NCI-H2081 treated with DMSO at 0.1 percent for 48 hours (cell line): ENCODE measurements at regions not wholly inside any gene's neighbourhood (a gene's known extent, or its start where the extent isn't known, plus 50 kb on each side); places are given as distances from the start of the nearest gene placed in this dataset.

Experiments
- DNase-seq: peaks from one replicate; lab custom pipeline; 2025; lab: John Stamatoyannopoulos, UW

- no peak for DNase-seq
Measured at GRCh38 chr21:19850157-19850556, 1148.1 kb upstream of the NCAM2 start.

- DNase-seq = no peak
Measured at GRCh38 chr21:19853061-19853460, 1145.1 kb upstream of the NCAM2 start.

- no peak for DNase-seq
Measured at GRCh38 chr21:19853709-19854575, 1144.3 kb upstream of the NCAM2 start.

GRCh38 chr21:19855522-19855921, 1142.7 kb upstream of the NCAM2 start:
- DNase-seq = no peak

- DNase-seq = peak; percentile 5
Measured at GRCh38 chr21:19864476-19864875, 1133.7 kb upstream of the NCAM2 start.

- DNase-seq = no peak
Measured at GRCh38 chr21:19870682-19871081, 1127.5 kb upstream of the NCAM2 start.

DNA sequence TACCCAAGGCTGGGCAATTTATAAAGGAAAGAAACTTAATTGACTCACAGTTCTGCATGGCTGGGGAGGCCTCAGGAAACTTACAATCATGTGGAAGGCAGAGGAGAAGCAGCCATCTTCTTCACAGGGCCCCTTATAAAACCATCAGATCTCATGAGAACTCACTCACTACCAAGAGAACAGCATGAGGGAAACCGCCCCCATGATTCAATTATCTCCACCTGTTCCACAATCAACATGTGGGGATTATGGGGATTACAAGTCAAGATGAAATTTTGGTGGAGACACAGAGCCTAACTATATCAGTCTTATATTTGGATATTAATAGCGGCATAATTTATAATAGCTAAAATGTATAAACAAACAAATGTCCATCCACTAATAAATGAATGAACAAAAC, 1123.7 kb upstream of the NCAM2 start:
- no peak for DNase-seq

- DNase-seq = no peak
Measured at GRCh38 chr21:19878133-19878532, 1120.1 kb upstream of the NCAM2 start.

DNA sequence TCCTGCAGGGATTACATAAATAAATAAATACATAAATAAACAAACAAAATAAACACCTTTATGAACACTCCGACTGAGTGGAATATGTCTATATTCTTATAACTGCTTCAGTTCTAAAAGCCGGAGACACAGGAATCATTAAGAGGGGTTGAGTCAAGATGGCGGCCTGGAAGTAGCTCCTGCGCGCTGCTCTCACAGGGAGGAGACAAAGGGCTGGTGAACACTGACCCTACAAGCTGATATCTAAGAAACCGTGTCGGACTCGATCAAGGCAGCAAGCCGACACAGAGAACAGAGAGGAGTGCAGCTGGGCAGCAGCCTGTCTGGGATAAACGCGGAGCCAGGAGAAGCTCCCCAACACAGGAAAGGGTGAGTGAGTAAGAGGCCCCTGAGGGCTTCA, 1098.6 kb upstream of the NCAM2 start:
- DNase-seq = no peak

- no peak for DNase-seq
Measured at GRCh38 chr21:19900149-19900548, 1098.1 kb upstream of the NCAM2 start.

DNA sequence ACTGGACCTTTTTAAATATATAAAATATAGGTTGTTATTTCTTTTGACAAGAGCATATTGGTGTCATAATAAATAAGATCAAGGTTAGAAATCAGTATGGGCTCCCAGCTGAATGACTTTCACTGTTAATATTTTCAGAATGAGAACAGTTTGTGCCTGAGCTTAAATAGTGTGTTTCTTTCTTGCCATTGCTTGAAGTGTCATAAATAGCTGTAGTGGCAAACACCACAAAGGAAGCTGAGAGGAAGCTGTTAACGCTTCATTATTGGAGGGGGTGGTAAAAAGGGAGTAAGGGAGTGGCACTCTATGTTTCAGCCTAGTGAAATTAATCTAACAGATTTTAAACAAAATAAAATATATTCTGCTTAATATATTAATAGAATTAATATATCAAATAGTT, 1089.8 kb upstream of the NCAM2 start:
- DNase-seq = no peak

- no peak for DNase-seq
Measured at GRCh38 chr21:19914028-19914427, 1084.2 kb upstream of the NCAM2 start.

DNA sequence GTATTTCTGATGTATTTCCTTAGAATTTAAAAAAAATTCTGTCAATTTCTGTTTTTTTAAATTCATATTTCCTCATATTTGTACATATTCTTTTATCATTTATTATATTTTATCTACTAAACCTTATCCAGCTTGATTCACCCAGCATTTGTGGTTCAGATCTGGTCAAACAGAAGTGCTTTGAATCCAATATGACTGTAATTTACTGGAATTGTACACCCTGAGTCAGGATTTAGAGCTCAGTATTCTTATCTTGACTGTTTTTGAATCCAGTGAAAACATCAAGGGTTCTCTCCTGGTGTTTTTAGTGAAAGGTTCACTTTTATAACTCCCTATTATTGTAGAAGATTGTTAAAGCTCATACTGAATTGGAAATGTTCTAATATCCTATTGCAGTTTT, 1077.0 kb upstream of the NCAM2 start:
- no peak for DNase-seq

DNA sequence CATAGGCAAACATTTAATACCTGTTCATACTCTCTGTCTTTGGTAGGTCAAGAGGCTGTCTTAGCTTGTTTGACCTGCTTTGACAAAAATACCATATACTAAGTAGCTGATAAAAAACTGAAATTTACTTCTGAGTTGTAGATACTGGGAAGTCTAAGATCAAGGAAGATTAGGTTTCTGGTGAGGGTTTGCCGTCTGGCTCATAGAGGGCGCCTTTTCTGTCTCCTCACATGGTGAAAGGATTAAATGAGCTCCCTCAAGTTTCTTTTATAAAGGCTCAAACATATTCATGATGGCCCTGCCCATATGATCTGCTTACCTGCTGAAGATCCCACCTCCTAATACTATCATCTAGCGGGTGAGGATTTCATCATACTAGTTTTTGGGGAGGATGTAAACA, 1076.1 kb upstream of the NCAM2 start:
- DNase-seq = no peak

DNA sequence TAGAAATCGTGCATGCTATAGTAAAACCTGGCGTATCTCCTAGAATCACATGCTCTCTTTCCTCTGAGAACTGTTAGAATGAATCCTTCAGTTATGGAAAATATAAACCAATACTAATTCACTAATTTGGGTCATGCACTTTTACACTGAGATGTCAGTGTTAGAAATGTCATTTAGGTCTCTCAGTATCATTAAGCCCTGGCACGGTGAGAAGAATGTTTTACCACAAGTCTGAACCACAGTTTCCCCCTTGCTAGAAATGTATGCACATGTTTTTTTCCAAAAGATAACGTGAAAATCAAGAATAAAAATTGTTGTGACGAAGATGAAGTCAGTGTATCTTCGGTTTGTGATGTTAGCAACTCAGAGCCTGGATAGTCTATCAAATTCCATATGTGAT, 1062.7 kb upstream of the NCAM2 start:
- no peak for DNase-seq

DNA sequence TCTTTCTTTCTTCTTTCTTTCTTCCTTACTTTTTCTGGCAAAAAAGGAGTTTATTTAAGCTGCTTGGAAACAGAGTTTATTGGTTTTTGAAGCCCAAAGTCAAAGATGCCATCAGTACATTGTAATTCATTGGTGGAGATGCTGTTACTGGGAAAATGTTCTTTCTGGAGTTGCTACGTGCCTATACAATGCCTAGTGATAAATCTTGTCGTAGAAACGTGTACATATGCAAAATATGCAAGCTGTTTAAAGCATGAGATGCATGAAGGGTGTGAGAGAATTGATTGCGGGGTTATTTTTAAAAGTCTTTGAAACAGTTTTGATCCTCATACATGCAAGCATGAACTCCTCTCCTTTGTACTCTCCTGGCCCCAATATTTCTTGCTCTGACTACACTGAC, 1060.6 kb upstream of the NCAM2 start:
- no peak for DNase-seq

DNA sequence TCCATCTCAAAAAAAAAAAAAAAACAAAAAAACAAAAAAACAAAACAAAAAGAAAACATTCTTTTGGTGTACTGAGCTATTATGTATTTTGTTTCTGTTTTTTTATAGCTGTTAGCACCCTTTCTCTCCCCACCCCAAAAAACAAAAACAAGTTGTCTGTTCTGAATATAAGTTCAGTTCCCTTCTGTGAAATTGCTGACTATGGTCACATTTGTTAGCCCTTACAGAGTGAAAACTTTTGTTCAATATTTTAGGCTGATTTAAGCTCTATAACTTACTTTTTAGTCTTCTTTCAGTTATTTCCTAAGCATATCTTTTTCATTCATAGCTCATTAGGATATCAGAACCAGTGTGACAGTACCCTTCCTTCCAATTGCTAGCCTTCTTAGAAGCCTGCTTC, 1056.6 kb upstream of the NCAM2 start:
- no peak for DNase-seq

DNA sequence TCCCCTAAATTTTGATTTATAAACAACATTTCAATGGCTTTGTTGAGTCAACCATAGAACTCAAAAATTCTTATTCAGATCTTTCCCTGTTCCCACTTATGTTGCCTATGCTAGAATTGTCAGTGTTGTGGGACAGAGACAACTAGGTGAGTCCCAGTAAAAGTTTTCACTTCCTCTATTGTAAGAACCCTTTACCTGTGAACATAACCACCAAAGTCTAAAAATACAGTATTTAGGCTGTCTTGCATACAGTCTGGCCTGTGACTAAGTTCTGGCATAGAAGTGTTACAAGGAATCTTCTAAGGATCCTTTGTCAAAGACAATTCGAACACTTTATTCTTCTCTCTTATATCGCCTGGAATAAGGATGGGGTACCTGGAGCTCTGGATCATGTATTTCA, 1047.9 kb upstream of the NCAM2 start:
- no peak for DNase-seq

DNA sequence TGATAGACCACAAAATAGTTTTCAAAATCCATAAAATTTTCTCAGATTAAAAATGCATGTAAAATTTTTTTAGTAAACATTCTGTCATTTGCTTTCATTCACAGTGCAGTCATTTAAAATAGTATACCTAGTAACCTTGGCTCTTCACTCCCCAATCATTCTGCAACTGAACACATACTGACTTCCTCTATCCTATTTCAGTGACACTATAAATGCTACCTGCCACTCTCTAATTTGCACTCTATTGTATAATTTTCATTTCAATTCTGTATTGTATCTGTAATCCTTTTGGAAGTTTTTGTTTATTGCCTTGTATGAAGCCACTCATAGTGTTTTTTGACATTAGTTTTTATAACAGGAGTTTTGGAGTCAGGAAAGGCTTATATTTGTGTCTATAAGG, 1029.1 kb upstream of the NCAM2 start:
- DNase-seq = no peak

DNA sequence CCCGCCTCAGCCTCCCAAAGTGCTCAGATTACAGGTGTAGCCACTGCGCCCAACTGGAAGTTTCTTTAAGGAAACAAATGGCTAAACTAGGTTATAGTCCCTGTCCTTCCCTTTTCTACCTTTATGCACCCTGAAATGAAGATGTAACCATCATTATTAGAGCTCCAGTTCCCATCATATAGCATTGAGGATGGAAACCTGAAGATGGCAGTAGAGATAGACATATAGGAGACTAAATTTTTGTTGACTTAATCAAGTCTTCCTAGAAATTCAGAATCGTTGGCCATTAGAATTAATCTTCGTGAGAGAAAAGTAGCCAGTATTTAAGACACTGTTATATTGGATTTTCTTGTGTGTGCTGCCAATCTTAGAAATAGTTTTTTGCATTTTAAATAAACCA, 1016.3 kb upstream of the NCAM2 start:
- DNase-seq = no peak

DNA sequence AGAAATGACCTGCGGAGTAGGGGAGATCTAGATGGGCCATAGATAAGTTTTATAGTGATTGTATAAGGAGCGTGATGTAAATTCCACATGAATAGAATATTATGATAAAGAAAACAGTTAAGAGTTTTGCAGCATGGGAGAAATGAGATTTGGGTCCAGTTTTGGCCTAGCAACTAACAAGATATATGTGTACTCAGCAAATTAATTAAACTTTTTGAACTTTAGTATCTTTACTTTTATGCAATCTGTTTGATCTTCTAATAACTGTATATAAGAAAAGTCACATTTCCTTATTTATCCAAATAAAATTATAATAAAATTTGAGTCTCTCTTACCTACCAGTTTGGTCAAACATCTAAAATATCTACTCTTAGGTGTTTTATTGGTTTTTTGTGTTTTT, 1011.8 kb upstream of the NCAM2 start:
- DNase-seq = no peak

- DNase-seq = no peak
Measured at GRCh38 chr21:19987671-19988070, 1010.5 kb upstream of the NCAM2 start.

- DNase-seq = no peak
Measured at GRCh38 chr21:19992540-19992939, 1005.7 kb upstream of the NCAM2 start.

GRCh38 chr21:19993268-19993667, 1004.9 kb upstream of the NCAM2 start:
- no peak for DNase-seq
